Stimulated activated CD4-positive, alpha-beta T cell treated with anti-CD3 and anti-CD28 coated beads, TNF-alpha, amount 100 ng/mL, for 1 hour (primary cell): ENCODE measurements at regions not wholly inside any gene's neighbourhood (a gene's known extent, or its start where the extent isn't known, plus 50 kb on each side); places are given as distances from the start of the nearest gene placed in this dataset.
A peak's percentile ranks its signal among the peaks of the same experiment; 100 is the strongest.

Source experiments
- DNase-seq, 3 donors: peaks; one replicate each; pipeline ENCODE4 v3.0.0-alpha.2; 2020; ENCODE audit warnings: low read depth in 3 of 3, low spot score in 1 of 3

DNA sequence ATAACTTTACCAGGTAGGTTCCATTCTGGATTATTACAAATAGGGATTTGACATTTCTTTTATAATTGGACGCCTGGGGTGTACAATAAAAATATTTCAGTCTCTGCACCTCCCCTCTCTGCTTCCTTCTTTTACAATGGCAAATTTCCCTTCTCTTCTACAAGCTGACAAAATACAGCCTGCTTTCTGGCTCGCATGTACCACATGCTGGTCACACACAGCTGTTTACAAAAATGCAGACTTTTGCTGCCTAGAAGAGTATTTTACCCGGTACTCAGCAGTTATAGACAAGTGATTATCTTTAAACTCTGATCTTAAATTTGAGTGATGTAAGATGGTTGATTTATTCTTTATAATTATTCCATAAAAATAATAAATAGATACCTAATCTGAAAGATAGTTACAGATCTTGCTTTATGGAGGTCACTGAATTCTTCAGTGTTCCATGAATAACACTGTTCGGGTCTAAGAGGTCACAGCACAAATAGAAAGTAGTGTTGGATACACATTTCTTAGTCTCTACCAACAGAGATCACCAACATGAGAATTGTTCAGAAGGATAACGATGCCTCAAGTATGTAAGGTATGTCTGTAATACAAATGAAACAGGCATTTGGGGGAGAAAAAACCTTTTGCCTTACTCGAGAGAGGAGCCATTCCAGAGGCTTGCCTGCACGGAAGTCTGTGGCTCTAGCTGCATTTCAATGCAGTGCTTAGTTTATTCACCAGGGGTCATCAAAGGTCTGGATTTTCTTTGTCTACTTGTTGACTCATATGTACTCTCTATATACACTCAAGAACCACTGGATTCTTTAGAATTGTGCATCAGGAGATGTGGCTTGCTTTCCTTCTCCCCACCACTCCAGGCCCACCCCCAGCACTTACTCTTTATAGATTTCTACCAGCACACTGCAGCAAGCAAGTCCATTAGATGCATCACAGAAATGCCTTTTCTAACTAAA, 206.6 kb upstream of the RFX3 start:
- peak in 1 of 3 donors; percentile 5 for DNase-seq

DNA sequence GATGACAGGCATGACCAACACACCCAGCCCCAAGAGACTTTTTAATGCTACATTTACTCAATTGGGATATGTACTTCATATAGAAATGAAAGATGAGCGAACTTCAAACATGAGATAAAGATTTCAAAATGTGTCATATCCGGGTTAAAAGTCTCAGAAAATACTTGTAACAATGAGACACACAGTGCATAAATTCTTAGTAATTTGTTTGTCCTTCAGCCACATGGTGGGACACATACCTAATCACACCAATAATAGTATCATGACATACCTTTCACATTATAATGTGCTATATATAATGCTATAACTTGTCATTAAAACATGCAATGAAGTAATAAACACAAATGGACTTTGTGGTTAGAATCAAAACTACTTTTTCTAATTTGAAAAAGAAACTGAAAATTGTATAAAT, 204.7 kb upstream of the RFX3 start:
- DNase-seq = no peak

DNA sequence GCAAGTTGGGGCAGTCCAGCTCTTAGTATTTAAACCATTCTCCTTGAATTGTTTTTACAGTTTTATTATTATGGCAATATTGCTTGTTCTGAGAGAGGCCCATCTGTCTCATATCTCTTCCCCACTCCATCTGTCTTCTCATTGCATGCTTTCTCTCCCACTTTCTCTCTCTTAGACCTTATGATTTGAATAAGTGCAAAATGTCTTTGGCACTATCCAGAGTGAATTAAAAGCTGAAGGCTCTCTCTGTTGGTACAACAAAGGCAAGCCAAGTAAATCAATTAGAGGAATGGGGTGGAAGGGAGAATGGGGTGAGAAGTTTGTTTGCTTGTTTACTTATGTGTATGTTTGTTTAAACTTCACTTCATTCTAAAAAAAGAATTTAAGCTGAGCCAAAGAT, 195.3 kb upstream of the RFX3 start:
- DNase-seq = no peak

DNA sequence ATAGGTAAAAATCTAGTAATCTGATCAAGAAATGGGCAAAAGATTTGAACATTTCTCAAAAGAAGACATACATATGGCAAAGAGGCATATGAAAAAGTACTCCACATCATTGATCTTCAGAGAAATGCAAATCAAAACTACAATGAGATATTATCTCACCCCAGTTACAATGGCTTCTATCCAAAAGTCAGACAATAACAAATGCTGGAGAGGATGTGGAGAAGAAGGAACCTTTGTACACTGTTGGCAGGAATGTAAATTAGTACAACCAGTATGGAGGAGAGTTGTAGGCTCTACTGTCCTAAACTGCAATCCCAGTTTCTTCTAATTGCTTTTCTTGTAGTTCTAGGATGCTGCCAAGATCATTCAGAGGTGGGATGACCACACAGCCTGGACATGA, 193.5 kb upstream of the RFX3 start:
- no peak for DNase-seq

DNA sequence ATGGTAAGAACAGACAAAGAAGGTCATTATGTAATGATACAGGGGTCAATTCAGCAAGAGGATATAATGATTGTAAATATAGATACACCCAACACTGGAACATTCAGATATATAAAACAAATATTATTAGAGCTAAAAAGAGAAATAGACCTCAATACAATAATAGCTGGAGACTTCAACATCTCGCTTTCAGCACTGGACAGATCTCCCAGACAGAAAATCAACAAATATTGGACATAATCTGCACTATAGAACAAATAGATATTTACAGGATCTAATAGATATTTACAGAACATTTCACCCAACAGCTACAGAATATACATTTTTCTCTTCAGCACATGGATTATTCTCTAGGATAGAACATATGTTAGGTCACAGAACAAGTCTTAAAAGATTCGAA, 190.6 kb upstream of the RFX3 start:
- DNase-seq = no peak

DNA sequence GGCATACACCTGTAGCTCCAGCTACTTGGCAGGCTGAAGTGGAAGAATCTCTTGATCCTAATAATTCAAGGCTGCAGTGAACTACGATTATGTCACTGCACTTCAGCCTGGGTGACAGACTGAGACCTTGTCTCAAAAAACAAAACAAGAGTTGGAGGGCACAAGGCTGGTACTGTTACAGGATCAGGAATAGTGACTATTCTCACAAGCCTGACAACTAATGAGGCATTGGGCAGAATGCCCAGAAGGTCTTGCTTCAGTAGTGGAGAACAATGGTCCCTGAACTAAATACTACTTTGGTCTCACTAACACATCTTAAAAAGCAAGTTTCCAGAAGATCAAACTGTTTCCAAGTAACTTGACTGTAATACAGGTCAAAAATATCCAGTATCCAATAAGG, 182.9 kb upstream of the RFX3 start:
- DNase-seq = no peak

DNA sequence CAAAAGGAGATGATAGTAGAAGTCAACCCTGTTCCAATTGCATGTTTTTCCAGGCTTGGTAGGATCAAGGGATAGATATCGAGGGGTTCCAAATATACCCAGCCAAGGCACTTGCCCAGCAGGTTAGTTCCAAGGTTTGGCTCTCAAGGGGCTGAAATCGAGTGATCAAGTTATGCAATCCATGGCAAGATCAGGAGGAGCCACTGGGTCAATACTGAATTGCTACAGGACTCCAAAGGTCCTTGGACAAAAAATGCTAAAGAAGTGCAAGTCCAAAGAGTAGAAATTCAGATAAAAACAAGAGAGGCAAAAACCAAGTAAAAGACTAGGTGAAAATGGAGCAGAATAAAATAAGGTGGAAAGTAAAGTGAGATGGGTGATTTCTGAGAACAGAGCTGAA, 179.1 kb upstream of the RFX3 start:
- no peak for DNase-seq

DNA sequence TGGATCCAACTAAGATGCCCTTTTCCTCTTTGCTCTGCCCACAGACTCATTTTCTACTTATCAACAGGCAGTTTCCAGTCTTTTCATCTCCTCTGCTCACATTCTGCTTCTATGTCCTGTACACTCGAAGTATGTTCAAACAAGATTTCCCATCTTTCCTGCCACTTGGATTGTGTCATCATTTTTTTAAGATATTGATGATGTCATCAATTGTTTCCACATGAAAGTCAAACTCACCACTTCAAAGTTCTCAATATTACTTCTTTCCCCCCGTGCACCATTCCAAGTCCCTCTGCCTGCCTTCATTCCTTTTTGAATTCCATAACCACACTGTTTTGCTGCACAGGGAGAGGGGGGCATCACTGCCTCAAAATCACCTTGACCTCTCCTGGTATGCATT, 175.0 kb upstream of the RFX3 start:
- no peak for DNase-seq

DNA sequence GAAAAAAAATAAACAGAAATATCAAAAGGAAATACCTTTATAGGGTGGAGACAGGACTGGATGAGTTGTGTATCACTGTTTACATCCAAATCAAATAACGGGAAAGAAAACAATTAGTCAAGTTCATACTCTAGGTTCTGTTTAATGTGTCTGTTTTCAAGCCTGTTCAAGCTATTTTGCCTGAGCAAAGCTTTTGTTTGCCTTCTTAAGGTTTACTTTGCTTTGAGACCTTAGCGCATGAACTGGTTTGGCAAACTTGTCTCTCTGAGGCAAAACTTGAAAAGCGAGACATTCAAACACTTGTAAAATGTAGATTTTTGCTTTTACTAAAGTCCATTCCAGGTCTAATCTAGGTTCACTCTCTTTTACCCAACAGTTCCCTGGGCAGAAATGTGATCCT, 174.1 kb upstream of the RFX3 start:
- no peak for DNase-seq

DNA sequence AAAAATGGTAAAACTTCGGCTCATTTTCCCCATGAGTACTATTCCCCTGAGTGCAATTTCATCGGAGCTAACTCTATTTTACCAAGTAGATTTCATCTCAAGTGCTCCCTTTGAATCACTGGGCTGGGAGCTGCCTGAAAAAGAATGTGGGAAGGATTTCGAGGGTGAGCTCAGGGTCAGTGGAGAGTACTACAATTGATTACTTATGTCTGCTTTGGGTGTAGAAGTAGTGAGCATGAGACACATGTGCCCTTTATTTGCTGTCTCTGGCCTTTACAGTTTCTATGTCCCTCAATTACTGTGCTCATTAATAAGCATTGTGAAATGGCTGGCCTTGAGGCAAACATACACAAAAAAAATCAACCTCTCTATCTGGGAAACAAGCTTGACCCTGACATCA, 172.7 kb upstream of the RFX3 start:
- DNase-seq = no peak

DNA sequence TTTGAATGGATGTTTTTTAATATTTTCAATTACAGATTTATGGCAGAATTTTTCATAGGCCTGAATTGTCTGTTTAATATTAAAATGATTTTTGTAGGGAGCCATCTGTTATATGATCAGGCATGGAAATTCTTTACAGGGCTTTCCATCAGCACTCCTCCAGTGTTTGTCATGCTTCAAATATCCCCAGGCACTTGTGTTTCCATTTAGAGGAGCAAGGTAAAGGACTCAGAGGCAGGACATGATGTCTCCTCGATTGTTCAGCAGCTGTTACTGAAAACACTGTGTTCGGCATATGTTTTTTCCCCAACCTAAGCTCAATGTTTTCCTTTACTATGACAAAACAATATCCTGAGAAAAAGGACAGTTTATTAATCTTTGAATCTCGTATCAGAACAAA, 172.3 kb upstream of the RFX3 start:
- no peak for DNase-seq

DNA sequence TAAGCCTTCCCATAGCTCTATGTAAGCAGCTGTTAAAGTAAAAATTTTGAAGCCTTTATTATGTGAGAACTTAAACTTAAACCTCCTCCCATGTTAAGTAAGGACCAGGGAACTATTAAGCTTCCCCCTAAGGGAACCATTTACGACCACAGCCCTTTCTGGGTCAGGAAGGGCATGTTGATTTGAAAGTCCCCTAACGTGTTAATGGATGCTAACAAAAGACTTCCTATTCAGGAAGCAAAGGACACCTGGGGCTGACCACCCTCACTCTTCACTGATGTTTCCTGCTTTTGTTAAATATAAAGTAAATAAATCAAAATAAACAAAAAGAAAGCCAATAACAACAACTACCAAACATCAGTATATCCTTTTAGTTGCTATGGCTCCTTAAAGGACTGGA, 170.6 kb upstream of the RFX3 start:
- DNase-seq = no peak

DNA sequence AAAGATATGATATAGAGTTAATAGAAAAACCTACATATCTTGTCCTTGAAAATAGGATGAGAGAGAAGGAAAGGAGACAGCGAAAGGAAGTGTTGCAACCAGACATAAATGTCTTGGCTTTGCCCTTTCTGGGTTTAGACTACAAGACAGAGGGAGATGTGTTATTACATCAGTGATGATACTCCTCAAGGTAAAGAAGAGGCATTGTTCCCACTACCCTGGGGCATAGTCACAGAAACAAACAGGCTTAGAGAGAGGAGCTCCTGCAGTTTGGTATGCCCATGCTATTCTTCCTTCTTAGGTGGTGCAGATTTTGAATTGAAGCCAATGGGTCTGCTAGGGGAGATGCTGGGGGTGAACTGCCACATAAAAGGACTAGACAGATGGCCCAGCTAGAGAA, 166.8 kb upstream of the RFX3 start:
- DNase-seq = no peak

DNA sequence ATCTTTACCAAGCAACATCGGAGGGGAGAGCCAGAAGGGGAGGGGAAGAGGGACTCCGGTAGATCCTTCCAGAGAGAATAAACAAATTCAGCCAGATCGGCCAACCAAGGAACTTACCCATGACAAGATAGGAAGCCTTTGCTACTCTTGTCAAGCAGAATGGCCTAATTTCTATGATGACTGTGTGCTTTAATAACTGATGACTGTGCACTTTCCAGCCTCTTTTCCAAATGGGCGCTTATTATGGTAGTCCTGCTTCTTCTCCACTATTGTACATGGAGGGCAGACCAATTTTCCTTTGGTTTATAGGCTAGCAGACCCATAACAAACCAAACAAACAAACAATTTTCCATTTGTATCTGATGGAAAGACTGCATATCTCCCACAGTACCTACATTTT, 163.8 kb upstream of the RFX3 start:
- DNase-seq = no peak

DNA sequence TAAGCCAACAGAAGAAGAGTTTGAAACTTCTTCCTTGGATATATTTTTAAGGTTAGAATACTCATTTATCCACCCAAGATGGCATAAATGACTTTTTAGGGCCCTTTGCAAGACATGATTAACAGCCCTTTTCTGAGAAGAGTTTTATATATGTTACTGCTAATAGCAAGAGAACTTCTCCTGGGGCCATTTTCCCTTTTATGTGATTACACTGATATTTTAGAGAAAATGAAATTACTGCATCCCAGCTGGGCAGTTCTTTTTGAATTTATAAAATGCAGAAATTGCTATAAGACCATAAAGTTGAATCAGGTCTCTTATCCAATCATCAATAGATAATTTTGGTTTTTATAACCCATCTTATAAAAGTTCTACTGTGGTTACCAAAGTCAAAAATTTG, 161.3 kb upstream of the RFX3 start:
- DNase-seq = no peak

DNA sequence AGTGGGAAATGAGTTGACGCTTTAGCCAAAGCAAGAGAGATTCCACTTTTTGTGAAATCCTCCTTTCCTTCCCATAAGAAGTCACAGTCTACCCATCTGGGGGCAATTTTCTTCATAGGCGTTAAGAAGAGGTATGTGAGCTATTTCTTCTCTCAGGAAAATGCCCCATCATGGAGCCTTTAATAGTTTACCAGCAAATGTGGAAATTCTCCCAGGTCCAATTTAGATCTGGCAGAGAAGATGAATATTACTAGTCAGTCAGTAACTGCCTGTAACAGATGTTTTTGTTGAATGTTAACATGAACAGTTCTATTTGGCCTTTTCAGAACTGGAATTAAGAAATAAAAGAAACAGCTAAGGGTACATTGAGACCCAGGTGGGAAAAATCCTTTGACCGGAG, 156.4 kb upstream of the RFX3 start:
- DNase-seq = no peak

DNA sequence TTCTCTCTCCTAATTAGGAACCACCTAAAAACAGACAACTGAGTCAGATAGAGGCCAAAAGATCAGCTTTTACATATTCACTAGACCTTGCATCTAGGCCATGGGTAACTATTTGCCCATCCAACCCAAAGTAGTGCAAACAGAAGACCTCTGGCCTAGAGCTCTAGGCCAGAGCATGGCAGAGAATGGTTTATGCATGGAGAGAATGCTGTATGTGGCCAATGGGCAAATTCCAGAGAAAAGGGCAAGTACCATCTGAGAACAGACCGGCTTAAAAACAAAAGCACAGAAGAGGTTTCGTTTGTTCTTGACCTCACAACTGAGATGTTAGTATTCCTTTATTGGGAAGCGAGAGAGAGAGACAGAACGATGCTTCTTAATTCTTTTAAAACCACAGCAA, 151.7 kb upstream of the RFX3 start:
- DNase-seq = no peak

DNA sequence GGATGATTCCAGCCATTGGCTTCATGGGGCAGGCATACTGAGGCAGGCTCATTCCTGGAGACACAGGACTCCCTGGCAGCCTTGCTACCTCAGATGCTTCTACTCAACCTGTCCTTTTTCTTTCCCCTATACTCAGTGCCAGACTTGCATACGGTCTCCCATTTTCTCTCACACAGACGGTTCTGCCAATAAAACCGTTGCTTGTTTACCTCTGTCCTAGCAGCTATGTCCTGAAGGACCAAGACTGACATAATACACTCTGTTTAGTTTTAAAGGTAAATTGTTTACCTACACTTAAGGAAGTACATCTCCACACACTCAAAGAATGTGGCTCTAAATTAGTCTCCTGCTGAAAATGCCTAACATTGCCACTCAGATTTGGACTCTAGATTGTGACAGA, 151.0 kb upstream of the RFX3 start:
- no peak for DNase-seq

DNA sequence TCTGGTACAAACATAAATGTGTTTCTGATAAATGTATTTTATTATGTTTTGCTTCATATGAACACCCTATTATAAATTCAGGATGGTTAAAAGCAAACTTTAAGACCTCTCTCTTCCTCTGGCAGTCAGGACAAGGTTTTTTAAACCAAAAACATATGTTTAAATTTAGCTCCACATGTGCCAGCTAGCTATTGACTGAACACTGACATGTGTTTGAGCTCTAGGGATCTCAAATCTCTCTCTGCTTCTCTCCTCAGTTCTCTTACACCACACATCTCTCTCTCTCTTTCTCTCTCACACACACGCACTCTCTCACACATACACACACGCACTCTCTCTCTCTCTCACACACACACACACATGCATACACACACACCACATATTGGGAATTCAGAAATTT, 150.1 kb upstream of the RFX3 start:
- no peak for DNase-seq

DNA sequence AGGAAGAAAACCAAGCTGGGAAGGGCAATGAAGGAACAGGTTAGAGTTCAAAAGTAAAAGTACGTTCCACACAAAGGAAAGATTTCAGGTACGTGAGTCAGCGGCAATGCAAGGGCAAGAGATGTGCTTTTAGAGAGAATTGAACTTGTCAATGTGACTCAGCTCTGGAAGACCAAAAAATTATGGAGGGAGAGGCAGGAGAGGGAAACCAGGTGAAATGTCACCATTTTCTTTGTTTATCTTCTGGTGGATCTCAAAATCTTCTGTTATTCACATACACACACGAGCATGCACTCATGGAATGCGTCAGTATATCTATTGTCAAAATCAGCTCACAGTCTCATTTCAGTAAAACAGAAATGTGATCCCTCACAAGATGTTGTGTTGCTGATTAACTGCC, 148.8 kb upstream of the RFX3 start:
- no peak for DNase-seq

DNA sequence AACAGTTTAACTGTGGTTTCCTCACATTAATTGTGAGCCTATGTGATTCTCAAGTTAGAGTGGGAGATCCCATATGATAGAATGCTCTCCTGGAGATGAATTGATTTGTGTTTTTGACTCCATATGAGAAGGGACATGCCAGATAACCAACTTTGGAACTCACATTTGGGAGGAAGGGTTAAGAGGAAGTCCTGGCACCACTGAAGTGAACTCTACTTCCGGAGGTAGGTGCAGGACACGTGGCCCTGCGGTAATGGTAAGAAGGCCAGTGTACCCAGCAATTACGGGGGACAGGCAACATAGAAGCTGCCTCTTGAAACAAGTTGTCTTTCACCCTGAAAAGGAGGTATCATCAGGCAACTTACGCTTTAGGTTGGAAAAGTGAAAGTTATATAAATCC, 146.6 kb upstream of the RFX3 start:
- DNase-seq = no peak

DNA sequence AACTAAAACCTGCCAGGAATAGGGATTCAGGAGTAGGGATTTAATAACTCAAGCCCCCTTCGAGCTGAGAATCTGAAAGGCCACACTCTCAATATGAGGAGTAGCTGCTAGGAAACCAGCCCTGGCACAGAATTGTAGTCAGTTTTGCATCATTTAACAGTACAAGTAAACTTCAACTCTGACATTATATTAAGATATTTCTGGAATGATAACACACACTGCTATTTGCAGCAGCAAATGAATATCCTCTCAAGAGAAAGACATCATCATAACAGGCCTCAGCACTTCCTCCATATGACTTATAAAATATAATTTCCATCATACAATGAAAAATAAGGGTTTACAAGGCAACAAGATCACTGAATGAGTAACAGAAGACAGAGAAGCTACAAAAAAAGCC, 138.2 kb upstream of the RFX3 start:
- DNase-seq = no peak

DNA sequence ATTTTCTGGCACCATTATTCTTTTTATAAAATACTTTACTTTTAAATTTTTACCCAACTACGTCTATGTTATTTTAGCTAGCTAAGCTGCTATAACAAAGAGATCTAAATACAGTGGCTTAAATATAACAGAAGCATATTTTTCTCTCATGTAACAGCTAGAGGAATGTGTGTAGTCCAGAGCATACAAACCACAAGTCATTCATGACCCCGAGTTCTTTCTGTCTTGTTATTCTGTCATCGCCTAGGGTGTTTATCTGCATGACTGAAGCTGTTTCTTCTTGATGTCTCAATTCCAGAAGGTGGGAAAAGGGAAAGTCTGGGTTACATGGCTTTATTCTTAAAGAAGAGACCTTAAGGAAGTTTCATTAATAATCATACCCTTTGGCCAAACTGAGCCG, 136.9 kb upstream of the RFX3 start:
- no peak for DNase-seq
